GM23248 (cell line): ENCODE measurements at regions not wholly inside any gene's neighbourhood (a gene's known extent, or its start where the extent isn't known, plus 50 kb on each side); places are given as distances from the start of the nearest gene placed in this dataset.

Experiments used
- EZH2 ChIP-seq: fragments of 200-600 bp; sonication (generic); IDR thresholded peaks from 2 replicates; pipeline ENCODE4 v1.6.1; 2018; ENCODE audit warnings: antibody characterized with exemption, mild to moderate bottlenecking; ENCODE audit not compliant: insufficient read depth, poor library complexity, severe bottlenecking
- EZH2phosphoT487 ChIP-seq: fragments of 200-600 bp; sonication (generic); IDR thresholded peaks from 2 replicates; pipeline ENCODE4 v1.6.1; 2018; ENCODE audit warnings: antibody characterized with exemption, moderate library complexity, mild to moderate bottlenecking, low read depth; ENCODE audit not compliant: insufficient read depth

- no peak for TF ChIP-seq EZH2
- no peak for TF ChIP-seq EZH2phosphoT487
These were observed 524.7 kb downstream of the SPATA31D1 start for GRCh38 chr9:82513242-82513751.
